Left ventricle myocardium inferior (tissue), 1 donor: ENCODE measurements at regions not wholly inside any gene's neighbourhood (a gene's known extent, or its start where the extent isn't known, plus 50 kb on each side); places are given as distances from the start of the nearest gene placed in this dataset.

Experiments
- DNase-seq: peaks from one replicate; pipeline ENCODE4 v3.0.0-alpha.2; 2020
- H3K27ac ChIP-seq: fragments of 200-600 bp; replicated peaks from 2 replicates; pipeline ENCODE4 v1.8.0; 2021
- H3K27me3 ChIP-seq: fragments of 200-600 bp; 2 replicates; pipeline ENCODE4 v1.8.0; 2021; ENCODE audit warnings: low read depth
- H3K36me3 ChIP-seq: fragments of 200-600 bp; 2 replicates; pipeline ENCODE4 v1.8.0; 2021
- H3K4me1 ChIP-seq: fragments of 200-600 bp; 2 replicates; pipeline ENCODE4 v1.8.0; 2021
- H3K4me3 ChIP-seq: fragments of 200-600 bp; 2 replicates; pipeline ENCODE4 v1.8.0; 2021; ENCODE audit warnings: mild to moderate bottlenecking, moderate library complexity
- H3K9me3 ChIP-seq: fragments of 200-600 bp; replicated peaks from 2 replicates; pipeline ENCODE4 v1.8.0; 2021
- CTCF ChIP-seq: fragments of 200-600 bp; IDR thresholded peaks from 2 replicates; pipeline ENCODE4 v1.8.0; 2021; ENCODE audit warnings: antibody characterized with exemption, mild to moderate bottlenecking, borderline replicate concordance
- intact Hi-C: fragments of 100-400 bp; cut with micrococcal nuclease; formaldehyde crosslinking; loops from one replicate; pipeline ENCODE4 v1.11.0; 2022
- donor health status: DM: no; HTN: yes; CAD: no; lungs with severe emphysema.

GRCh38 chr16:79959226-79959625, 358.7 kb upstream of the MAF start:
- Histone ChIP-seq H3K27me3 (peaks cover 7% of the 10 kb centered on the region), H3K4me1 (no peaks in the 10 kb centered on the region), H3K27ac (no peak overlapping the region), H3K36me3 (no peaks in the 10 kb centered on the region), H3K4me3 (no peak overlapping the region), H3K9me3 (no peaks in the 10 kb centered on the region)
- DNase-seq: no peak
- TF ChIP-seq CTCF: no peak
- intact Hi-C loops: no loop called here

GRCh38 chr16:79954921-79955705, 354.6 kb upstream of the MAF start:
- DNase-seq: no peak
- intact Hi-C loops: no loop called here
- TF ChIP-seq CTCF: no peak
- H3K4me1 ChIP-seq: peaks cover 7% of the 10 kb centered on the region
- no peak overlapping the region for H3K27ac ChIP-seq
- no peaks in the 10 kb centered on the region for H3K36me3 ChIP-seq
- no peaks in the 10 kb centered on the region for H3K9me3 ChIP-seq
- no peaks in the 10 kb centered on the region for H3K27me3 ChIP-seq
- no peak overlapping the region for H3K4me3 ChIP-seq

- H3K4me3 ChIP-seq: no peak overlapping the region
- no peaks in the 10 kb centered on the region for H3K36me3 ChIP-seq
- intact Hi-C loops: no loop called here
- peaks cover 7% of the 10 kb centered on the region for H3K4me1 ChIP-seq
- H3K27me3 ChIP-seq: no peaks in the 10 kb centered on the region
- H3K27ac ChIP-seq: peak overlapping the region; percentile 39
- no peak for TF ChIP-seq CTCF
- no peaks in the 10 kb centered on the region for H3K9me3 ChIP-seq
- no peak for DNase-seq
Observed at GRCh38 chr16:79950932-79951719, 350.6 kb upstream of the MAF start.

- Histone ChIP-seq H3K27ac (no peak overlapping the region), H3K27me3 (no peaks in the 10 kb centered on the region), H3K36me3 (no peaks in the 10 kb centered on the region), H3K9me3 (no peaks in the 10 kb centered on the region), H3K4me1 (peaks cover 7% of the 10 kb centered on the region), H3K4me3 (no peak overlapping the region)
- no peak for DNase-seq
- intact Hi-C loops: no loop called here
- no peak for TF ChIP-seq CTCF
Observed at GRCh38 chr16:79949417-79949816, 348.9 kb upstream of the MAF start.

- intact Hi-C loops: no loop called here
- H3K4me3 ChIP-seq: no peak overlapping the region
- H3K9me3 ChIP-seq: no peaks in the 10 kb centered on the region
- H3K36me3 ChIP-seq: no peaks in the 10 kb centered on the region
- DNase-seq: no peak
- H3K4me1 ChIP-seq: peaks cover 13% of the 10 kb centered on the region
- no peaks in the 10 kb centered on the region for H3K27me3 ChIP-seq
- no peak overlapping the region for H3K27ac ChIP-seq
- no peak for TF ChIP-seq CTCF
Observed at GRCh38 chr16:79947771-79948170, 347.2 kb upstream of the MAF start.
